Epithelial cell of esophagus (primary cell): ENCODE measurements at regions not wholly inside any gene's neighbourhood (a gene's known extent, or its start where the extent isn't known, plus 50 kb on each side); places are given as distances from the start of the nearest gene placed in this dataset.
"Not testable (repeated sequence)": the region's sequence is repeated elsewhere in the genome, so short reads cannot be mapped to it uniquely, and the experiment has no call there.

Experiments used
- DNase-seq: peaks from one replicate; pipeline ENCODE4 v3.0.0; 2010; ENCODE audit warnings: low read depth
- H3K4me3 ChIP-seq: 2 replicates; pipeline ENCODE4 v1.5.1; 2011; ENCODE audit warnings: mild to moderate bottlenecking, low read length, control low read depth
- CTCF ChIP-seq: IDR thresholded peaks from 2 replicates; pipeline ENCODE4 v1.5.1; 2011; ENCODE audit warnings: low read depth, mild to moderate bottlenecking, low read length, control low read depth, inconsistent platforms; ENCODE audit not compliant: insufficient read depth; ENCODE audit errors: missing control alignments

DNA sequence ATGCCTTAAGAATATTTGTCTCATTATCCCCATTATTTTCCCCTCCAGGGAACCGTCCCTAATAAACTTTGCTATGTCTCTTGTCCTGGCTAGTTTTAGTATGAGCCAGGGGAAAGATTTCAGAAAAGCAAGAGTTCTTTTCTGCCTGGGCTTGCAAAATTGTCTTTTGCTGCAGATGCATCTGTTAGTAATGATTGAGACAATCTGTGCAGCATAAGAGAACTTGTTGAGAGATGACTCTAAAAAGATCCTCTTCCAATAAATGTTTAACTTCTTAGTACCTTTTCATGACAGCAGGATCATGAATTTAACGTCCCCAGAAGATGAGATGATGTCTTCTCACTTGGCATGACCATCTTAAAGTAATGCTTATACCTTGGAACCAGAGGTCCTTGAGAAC lies 172.5 kb upstream of the CREB1 start:
- no peak overlapping the region for H3K4me3 ChIP-seq
- TF ChIP-seq CTCF: no peak
- no peak for DNase-seq

DNA sequence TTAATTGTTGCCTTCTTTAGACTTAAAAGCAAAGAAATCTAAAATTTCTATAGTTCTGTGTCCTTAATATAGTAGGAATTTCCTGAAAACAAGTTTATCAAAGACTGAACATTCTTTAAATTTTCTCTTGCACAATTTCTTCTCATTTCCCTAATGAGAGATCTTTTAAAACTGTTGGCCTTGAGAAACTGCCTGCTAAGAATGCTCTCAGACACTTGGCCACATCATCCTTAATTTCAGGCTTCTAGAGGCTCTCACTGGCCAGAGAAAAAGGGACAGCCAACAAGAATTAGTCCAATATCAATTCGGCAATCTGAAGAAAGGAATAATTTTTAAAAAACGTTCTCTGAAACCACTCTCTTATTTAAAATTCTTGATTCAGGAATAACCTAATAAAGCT lies 167.0 kb upstream of the CREB1 start:
- DNase-seq: no peak
- TF ChIP-seq CTCF: no peak
- no peak overlapping the region for H3K4me3 ChIP-seq

DNA sequence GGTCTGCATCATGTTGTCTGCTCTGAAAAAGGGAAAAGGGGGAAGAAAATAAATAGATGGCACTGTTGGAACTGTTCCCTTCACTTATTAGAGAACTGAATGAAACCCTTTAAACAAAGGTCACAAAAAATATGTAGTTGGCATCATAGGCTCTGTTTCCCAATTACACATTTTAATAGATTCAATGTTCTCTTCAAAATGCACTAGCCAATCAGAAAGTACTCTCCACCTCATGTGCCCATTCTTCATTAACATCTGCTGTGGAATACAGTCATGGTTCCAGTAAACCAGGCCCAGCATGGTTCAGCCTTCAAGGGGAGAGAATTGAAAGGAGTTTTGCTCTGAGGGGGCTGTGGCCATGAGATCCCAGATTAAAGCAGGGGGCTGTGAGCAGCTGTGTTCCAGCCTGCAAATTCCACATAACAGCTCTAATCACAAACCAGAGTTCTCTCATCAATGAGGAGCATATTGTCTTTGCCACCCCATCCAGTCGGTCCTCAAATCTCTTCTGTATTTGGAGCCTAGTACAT lies 165.9 kb upstream of the CREB1 start:
- no peak for DNase-seq
- TF ChIP-seq CTCF: no peak
- no peak overlapping the region for H3K4me3 ChIP-seq

- H3K4me3 ChIP-seq: no peak overlapping the region
- DNase-seq: no peak
- no peak for TF ChIP-seq CTCF
Observed at GRCh38 chr2:207370646-207371045, 159.1 kb upstream of the CREB1 start.

DNA sequence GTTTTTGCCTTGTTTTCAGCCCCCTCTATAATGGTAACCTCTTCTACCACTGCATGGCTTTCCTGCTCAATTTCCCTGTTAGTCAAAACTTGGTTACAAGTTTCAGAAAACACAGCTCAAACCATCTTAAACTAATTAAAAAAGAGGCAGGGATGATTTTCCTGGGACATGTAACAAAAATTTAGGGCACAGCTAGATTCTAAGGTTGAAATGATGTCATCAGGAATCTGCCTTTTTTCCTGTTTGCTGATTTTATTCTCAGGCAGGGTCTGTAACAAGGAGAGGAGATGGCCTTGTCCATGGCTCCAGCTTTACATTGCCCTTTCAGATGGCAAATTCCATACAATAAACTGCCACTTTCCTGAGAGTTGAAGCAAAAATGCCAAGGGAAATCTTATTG lies 157.9 kb upstream of the CREB1 start:
- no peak for DNase-seq
- H3K4me3 ChIP-seq: no peak overlapping the region
- TF ChIP-seq CTCF: no peak

DNA sequence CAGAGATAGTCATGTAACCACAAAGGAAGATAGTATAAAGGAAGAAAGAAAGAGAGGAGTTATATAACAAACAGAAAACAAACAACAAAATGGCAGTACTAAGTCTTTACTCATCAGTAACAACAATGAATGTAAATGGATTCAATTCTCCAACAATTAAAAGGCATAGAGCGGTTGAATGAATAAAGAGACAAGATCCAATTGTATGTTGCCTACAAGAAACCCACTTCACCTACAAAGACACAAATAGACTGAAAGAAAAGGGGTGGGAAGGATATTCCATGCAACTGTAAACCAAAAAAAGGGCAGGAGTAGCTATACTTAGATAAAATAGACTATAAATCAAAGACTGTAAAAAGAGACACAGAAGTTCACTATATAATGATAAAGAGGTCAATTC lies 157.3 kb upstream of the CREB1 start:
- DNase-seq: no peak
- no peak for TF ChIP-seq CTCF
- H3K4me3 ChIP-seq: no peak overlapping the region

- H3K4me3 ChIP-seq: no peak overlapping the region
- DNase-seq: peak; percentile 27
- TF ChIP-seq CTCF: no peak
Observed at GRCh38 chr2:207375207-207375875, 154.4 kb upstream of the CREB1 start.

DNA sequence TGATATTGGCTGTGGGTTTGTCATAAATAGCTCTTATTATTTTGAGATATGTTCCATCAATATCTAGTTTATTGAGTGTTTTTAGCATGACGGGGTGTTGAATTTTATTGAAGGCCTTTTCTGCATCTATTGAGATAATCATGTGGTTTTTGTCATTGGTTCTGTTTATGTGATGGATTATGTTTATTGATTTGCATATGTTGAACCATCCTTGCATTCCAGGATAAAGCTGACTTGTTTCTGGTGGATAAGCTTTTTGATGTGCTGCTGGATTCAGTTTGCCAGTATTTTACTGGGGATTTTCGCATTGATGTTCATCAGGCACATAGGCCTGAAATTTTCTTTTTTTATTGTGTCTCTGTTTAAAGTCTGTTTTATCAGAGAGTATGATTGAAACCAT lies 151.1 kb upstream of the CREB1 start:
- not testable (repeated sequence) for DNase-seq, H3K4me3 ChIP-seq
